OCI-LY1 (cell line): ENCODE measurements at regions not wholly inside any gene's neighbourhood (a gene's known extent, or its start where the extent isn't known, plus 50 kb on each side); places are given as distances from the start of the nearest gene placed in this dataset.

Experiments
- EZH2 ChIP-seq: fragments of 200-600 bp; sonication (generic), shearing (Covaris generic); IDR thresholded peaks from 2 replicates; pipeline ENCODE4 v1.8.0; 2017; ENCODE audit warnings: borderline replicate concordance, mixed run types, mild to moderate bottlenecking, antibody characterized with exemption, low read length, moderate library complexity, mixed read lengths
- TF ChIP-seq, protein P1 (sequence below): fragments of 200-600 bp; sonication (generic), shearing (Covaris generic); IDR thresholded peaks from 2 replicates; pipeline ENCODE4 v1.5.1; 2017; ENCODE audit warnings: mild to moderate bottlenecking, antibody characterized with exemption, low read length, moderate library complexity, mixed read lengths

- TF ChIP-seq, protein P1, sequence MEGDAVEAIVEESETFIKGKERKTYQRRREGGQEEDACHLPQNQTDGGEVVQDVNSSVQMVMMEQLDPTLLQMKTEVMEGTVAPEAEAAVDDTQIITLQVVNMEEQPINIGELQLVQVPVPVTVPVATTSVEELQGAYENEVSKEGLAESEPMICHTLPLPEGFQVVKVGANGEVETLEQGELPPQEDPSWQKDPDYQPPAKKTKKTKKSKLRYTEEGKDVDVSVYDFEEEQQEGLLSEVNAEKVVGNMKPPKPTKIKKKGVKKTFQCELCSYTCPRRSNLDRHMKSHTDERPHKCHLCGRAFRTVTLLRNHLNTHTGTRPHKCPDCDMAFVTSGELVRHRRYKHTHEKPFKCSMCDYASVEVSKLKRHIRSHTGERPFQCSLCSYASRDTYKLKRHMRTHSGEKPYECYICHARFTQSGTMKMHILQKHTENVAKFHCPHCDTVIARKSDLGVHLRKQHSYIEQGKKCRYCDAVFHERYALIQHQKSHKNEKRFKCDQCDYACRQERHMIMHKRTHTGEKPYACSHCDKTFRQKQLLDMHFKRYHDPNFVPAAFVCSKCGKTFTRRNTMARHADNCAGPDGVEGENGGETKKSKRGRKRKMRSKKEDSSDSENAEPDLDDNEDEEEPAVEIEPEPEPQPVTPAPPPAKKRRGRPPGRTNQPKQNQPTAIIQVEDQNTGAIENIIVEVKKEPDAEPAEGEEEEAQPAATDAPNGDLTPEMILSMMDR: no peak
- no peak for TF ChIP-seq EZH2
Observed at GRCh38 chr6:15036690-15037245, 209.1 kb upstream of the JARID2 start.
